Heart left ventricle (tissue), 16 donors: ENCODE measurements at regions not wholly inside any gene's neighbourhood (a gene's known extent, or its start where the extent isn't known, plus 50 kb on each side); places are given as distances from the start of the nearest gene placed in this dataset.

Source experiments
- ATAC-seq, 4 donors: fragments of 200-7000 bp; cut with Tn5 transposase; one replicate each; pipeline ENCODE4 v1.9.1; 2020 to 2022; ENCODE audit warnings: moderate library complexity in 4 of 4, mild to moderate bottlenecking in 3 of 4, moderate number of reproducible peaks in 1 of 4
- DNase-seq, 5 donors: peaks; one replicate each; pipeline ENCODE4 v3.0.0-alpha.2; 2020
- H3K27ac ChIP-seq, 12 donors: fragments of 200-600 bp; sonication (generic) in 4 of 12; one replicate each; pipeline versions ENCODE4 v1.5.0 to v1.8.0; 2016 to 2022; ENCODE audit warnings: mild to moderate bottlenecking in 2 of 12
- H3K27me3 ChIP-seq, 9 donors: fragments of 200-600 bp; sonication (generic) in 2 of 9; one replicate each; pipeline versions ENCODE4 v1.5.1 to v1.8.0; 2016 to 2022; ENCODE audit warnings: mild to moderate bottlenecking in 3 of 9
- H3K36me3 ChIP-seq, 9 donors: fragments of 200-600 bp; sonication (generic) in 2 of 9; one replicate each; pipeline versions ENCODE4 v1.5.0 to v1.8.0; 2018 to 2022; ENCODE audit warnings: mild to moderate bottlenecking in 2 of 9
- H3K4me1 ChIP-seq, 12 donors: fragments of 200-600 bp; sonication (generic) in 4 of 12; one replicate each; pipeline versions ENCODE4 v1.5.0 to v1.8.0; 2016 to 2022; ENCODE audit warnings: mild to moderate bottlenecking in 3 of 12
- H3K4me3 ChIP-seq, 12 donors: fragments of 200-600 bp; sonication (generic) in 4 of 12; one replicate each; pipeline versions ENCODE4 v1.5.0 to v1.8.0; 2017 to 2022; ENCODE audit warnings: mild to moderate bottlenecking in 9 of 12, moderate library complexity in 4 of 12
- H3K9me3 ChIP-seq, 12 donors: fragments of 200-600 bp; sonication (generic) in 4 of 12; one replicate each; pipeline versions ENCODE4 v1.5.0 to v1.8.0; 2016 to 2022; ENCODE audit warnings: mild to moderate bottlenecking in 1 of 12
- POLR2A ChIP-seq, 2 donors: fragments of 450-650 bp; IDR thresholded peaks; one replicate each; pipeline ENCODE4 v1.6.1; 2017; ENCODE audit warnings: antibody characterized with exemption in 2 of 2, mild to moderate bottlenecking in 2 of 2, moderate library complexity in 2 of 2
- WGBS, 4 donors: extraction: QIAGEN DNeasy Blood & Tissue Kit in 2 of 4; methylation state at CpG; one replicate each; pipeline versions ENCODE4 v1.1.5 to v1.1.7; 2013 to 2018; 5-methylcytosine and 5-hydroxymethylcytosine counted together
- intact Hi-C, 10 donors: fragments of 100-400 bp; cut with DNase I; formaldehyde crosslinking; loops; one replicate each; pipeline versions ENCODE4 v1.11.1 to v1.14.2; 2022
- TF ChIP-seq, protein P1 (sequence below), 12 donors: fragments of 200-600 bp; sonication (generic) in 4 of 12; IDR thresholded peaks; one replicate each; pipeline versions ENCODE4 v1.5.0 to v1.8.0; 2018 to 2022; ENCODE audit warnings: antibody characterized with exemption in 12 of 12, mild to moderate bottlenecking in 5 of 12
- donor health status: ischemic (EF 13 %, LVEDD 7.1; RV severe dilation, severe dysfunction).
- donor health status: healthy with polysubstance abuse.
- donor health status: DM: no; HTN: yes; CAD: no.
- donor health status: DM: no; HTN: no; CAD: no.
- donor health status: ischemic (EF 25% LVEDD 6.9; RV normal size, moderate dysfunction).
- donor health status: ischemic (EF 25% LVEDD 5.7; RV mildly dilated, moderate dysfunction).
- donor health status: healthy.
- donor health status: DM: yes; HTN: yes; CAD: no.
- donor health status: ischemic (EF 35%, LVEDD 5.7; RV mildly dilated, moderate dysfunction).
- donor health status: nonischemic (EF 11% LVEDD 7.7; RV severe dilation, severe dysfunction).
- donor health status: DM: yes; HTN: yes; CAD: no.
- donor health status: PGD.
- donor health status: ischemic (EF 29% LVEDD 5.4; RV normal size, mild dysfunction).
- donor health status: nonischemic (EF 23%, LVEDD 6.1; RV moderate dilation, normal function).

DNA sequence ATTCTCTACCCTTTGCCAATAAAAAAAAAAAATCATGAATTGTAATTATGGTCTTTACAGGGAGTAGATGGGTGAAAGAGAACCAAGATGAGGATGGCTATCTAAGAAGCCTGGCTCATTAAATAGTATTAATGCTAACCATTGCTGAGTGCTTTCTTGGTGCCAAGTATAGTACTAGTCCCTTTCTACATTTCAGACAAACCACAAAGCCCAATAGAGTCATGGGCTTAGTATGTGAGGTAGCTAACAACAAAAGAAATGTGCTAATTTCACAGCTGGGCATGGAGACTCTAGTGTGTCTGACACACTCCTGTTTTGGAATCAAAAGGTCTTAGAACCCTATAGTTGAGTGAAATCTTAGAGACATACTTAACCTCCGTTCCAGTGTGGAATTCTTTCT, 84.5 kb upstream of the ESRRG start:
- H3K27me3 ChIP-seq, result no peaks in the 10 kb centered on the region
- intact Hi-C loops, result no loop called here
- peaks cover 0 to 16% (median 0%) of the 10 kb centered on the region in 12 donors for H3K4me1 ChIP-seq
- DNase-seq (no peak), ATAC-seq (no peak)
- H3K4me3 ChIP-seq, result no peak overlapping the region
- no peaks in the 10 kb centered on the region for H3K36me3 ChIP-seq
- H3K9me3 ChIP-seq, result no peaks in the 10 kb centered on the region
- 87 to 100% (median 89%) methylated on average over 1 of the region's 1 CpG for whole genome bisulfite sequencing, 4 donors
- TF ChIP-seq, protein P1, sequence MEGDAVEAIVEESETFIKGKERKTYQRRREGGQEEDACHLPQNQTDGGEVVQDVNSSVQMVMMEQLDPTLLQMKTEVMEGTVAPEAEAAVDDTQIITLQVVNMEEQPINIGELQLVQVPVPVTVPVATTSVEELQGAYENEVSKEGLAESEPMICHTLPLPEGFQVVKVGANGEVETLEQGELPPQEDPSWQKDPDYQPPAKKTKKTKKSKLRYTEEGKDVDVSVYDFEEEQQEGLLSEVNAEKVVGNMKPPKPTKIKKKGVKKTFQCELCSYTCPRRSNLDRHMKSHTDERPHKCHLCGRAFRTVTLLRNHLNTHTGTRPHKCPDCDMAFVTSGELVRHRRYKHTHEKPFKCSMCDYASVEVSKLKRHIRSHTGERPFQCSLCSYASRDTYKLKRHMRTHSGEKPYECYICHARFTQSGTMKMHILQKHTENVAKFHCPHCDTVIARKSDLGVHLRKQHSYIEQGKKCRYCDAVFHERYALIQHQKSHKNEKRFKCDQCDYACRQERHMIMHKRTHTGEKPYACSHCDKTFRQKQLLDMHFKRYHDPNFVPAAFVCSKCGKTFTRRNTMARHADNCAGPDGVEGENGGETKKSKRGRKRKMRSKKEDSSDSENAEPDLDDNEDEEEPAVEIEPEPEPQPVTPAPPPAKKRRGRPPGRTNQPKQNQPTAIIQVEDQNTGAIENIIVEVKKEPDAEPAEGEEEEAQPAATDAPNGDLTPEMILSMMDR (IDR thresholded peaks at IDR 0.05), result no peak
- TF ChIP-seq POLR2A (IDR thresholded peaks at IDR 0.05), result no peak
- H3K27ac ChIP-seq, result no peak overlapping the region

DNA sequence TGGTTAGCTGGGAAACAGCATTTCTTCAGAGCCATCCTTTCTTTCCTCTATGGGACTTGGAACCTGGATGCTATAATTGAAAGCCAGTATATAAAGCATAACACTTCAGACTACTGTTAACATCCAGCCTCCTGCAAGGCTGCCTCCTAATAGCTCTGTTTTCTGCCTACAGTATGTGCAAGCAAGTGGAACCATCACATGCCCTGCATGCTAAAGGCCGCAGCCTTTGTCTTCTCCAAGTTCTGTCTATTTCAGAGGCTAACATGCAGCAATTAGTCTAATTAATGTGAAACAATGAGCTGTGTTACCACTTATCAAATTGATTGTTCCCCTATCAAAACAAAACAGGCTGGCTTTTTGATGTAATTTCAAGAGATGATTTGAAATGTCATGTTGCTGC, 82.7 kb upstream of the ESRRG start:
- DNase-seq, result no peak
- peaks cover 0 to 10% (median 0%) of the 10 kb centered on the region in 12 donors for H3K4me1 ChIP-seq
- 86 to 95% (median 93%) methylated on average over 1 of the region's 1 CpG for WGBS, 4 donors
- no peaks in the 10 kb centered on the region for H3K9me3 ChIP-seq
- TF ChIP-seq POLR2A (IDR thresholded peaks at IDR 0.05), result no peak
- TF ChIP-seq, protein P1 (IDR thresholded peaks at IDR 0.05), result no peak
- H3K4me3 ChIP-seq, result no peak overlapping the region
- no peaks in the 10 kb centered on the region for H3K36me3 ChIP-seq
- ATAC-seq, result no peak
- no peaks in the 10 kb centered on the region for H3K27me3 ChIP-seq
- intact Hi-C loops, result no loop called here
- H3K27ac ChIP-seq, result peak overlapping the region in 4 of 12 donors; percentile 32 to 53 (median 42)

DNA sequence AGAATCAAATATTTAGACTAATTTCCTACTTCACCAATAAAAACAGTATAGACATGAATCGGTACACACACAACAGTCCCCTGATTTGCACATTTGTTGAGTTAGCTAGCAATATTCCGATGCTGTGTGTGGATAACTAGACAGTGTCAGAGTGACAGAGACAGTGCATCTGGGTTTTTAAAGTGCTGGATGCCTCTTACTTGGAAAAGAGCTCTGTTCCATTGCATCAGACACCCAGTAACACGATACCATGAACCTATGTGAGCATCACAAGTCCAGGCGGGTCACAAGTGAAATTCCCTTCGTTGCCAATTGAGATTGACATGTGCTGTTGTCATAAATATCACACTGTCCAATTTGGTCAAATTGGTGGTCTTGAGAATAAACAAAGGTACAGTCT, 82.0 kb upstream of the ESRRG start:
- Histone ChIP-seq H3K4me3 (peak overlapping the region in 4 of 12 donors; percentile 10 to 27 (median 18)), H3K36me3 (no peaks in the 10 kb centered on the region), H3K9me3 (no peaks in the 10 kb centered on the region), H3K27ac (peak overlapping the region in 4 of 12 donors; percentile 32 to 53 (median 42)), H3K4me1 (peaks cover 0 to 10% (median 0%) of the 10 kb centered on the region in 12 donors), H3K27me3 (no peaks in the 10 kb centered on the region)
- WGBS, 4 donors, result 42 to 48% (median 46%) methylated on average over 5 of the region's 5 CpGs
- intact Hi-C loops, result no loop called here
- ATAC-seq, result peak; percentile 83 to 91 (median 86)
- peak in 1 of 2 donors; percentile 24 for TF ChIP-seq POLR2A (IDR thresholded peaks at IDR 0.05)
- TF ChIP-seq, protein P1 (IDR thresholded peaks at IDR 0.05), result no peak
- no peak for DNase-seq

DNA sequence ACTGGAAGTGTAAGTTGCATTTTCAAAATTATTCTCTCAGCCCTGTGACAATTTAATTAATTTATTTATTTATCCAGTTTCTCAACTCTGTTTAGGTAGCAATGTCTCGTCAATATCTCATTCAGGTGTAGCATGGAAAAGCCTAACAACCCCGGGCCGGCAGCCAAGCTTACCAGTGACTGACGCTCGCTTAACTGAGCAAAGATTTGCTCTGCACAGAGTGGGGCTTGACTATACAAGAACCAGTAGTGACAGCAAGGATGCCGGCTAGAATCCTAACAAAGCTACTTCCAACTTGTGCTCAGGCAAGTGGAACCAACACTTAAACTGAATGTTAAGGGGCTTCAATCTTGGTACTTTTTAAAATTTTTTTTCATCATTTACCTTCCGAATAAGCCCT, 80.9 kb upstream of the ESRRG start:
- H3K9me3 ChIP-seq, result no peaks in the 10 kb centered on the region
- TF ChIP-seq, protein P1 (IDR thresholded peaks at IDR 0.05), result no peak
- TF ChIP-seq POLR2A (IDR thresholded peaks at IDR 0.05), result no peak
- DNase-seq (peak in 3 of 5 donors; percentile 23 to 35 (median 33)), ATAC-seq (peak; percentile 65 to 77 (median 71))
- H3K36me3 ChIP-seq, result no peaks in the 10 kb centered on the region
- 48 to 71% (median 57%) methylated on average over 7 of the region's 7 CpGs for WGBS, 4 donors
- intact Hi-C loops, result no loop called here
- H3K27me3 ChIP-seq, result no peaks in the 10 kb centered on the region
- H3K27ac ChIP-seq, result peak overlapping the region in 2 of 12 donors; percentile 1 to 49
- peak overlapping the region in 3 of 12 donors; percentile 7 to 27 (median 18) for H3K4me3 ChIP-seq
- H3K4me1 ChIP-seq, result peaks cover 0 to 10% (median 0%) of the 10 kb centered on the region in 12 donors
